Psoas muscle (tissue), 7 donors: ENCODE measurements at regions not wholly inside any gene's neighbourhood (a gene's known extent, or its start where the extent isn't known, plus 50 kb on each side); places are given as distances from the start of the nearest gene placed in this dataset.

Source experiments
- ATAC-seq, 4 donors: fragments of 200-7000 bp; cut with Tn5 transposase; one replicate each; pipeline ENCODE4 v1.9.1; 2020; ENCODE audit warnings: moderate library complexity in 3 of 4, mild to moderate bottlenecking in 2 of 4
- DNase-seq, 2 donors: peaks; one replicate each; pipeline ENCODE4 v3.0.0-alpha.2; 2020
- H3K27ac ChIP-seq: fragments of 200-600 bp; one replicate; pipeline ENCODE4 v1.8.0; 2022
- H3K27me3 ChIP-seq, 3 donors: fragments of 200-600 bp in 1 of 3; one replicate each; pipeline versions ENCODE4 v1.6.1 to v1.8.0; 2013 to 2022; ENCODE audit warnings: low read length in 2 of 3, mild to moderate bottlenecking in 2 of 3, moderate library complexity in 1 of 3; ENCODE audit not compliant: insufficient read depth in 3 of 3
- H3K36me3 ChIP-seq, 2 donors: fragments of 200-600 bp in 1 of 2; one replicate each; pipeline versions ENCODE4 v1.6.1 to v1.8.0; 2013 to 2022; ENCODE audit warnings: low read depth in 1 of 2, mild to moderate bottlenecking in 1 of 2, moderate library complexity in 1 of 2; ENCODE audit not compliant: insufficient read depth in 1 of 2
- H3K4me1 ChIP-seq: fragments of 200-600 bp; one replicate; pipeline ENCODE4 v1.8.0; 2022
- H3K4me3 ChIP-seq: fragments of 200-600 bp; one replicate; pipeline ENCODE4 v1.8.0; 2022; ENCODE audit warnings: mild to moderate bottlenecking
- H3K9me3 ChIP-seq: fragments of 200-600 bp; one replicate; pipeline ENCODE4 v1.8.0; 2022
- CTCF ChIP-seq: fragments of 200-600 bp; IDR thresholded peaks from one replicate; pipeline ENCODE4 v1.8.0; 2022; ENCODE audit warnings: antibody characterized with exemption
- WGBS, 3 donors: extraction: QIAGEN DNeasy Blood & Tissue Kit; methylation state at CpG; one replicate each; pipeline versions ENCODE4 v1.1.6 to v1.1.7; 2013; 5-methylcytosine and 5-hydroxymethylcytosine counted together
- intact Hi-C, 2 donors: fragments of 100-400 bp; cut with DNase I; formaldehyde crosslinking; loops; one replicate each; pipeline versions ENCODE4 v1.11.0 to v1.14.2; 2022
- donor health status: healthy with polysubstance abuse.
- donor health status: DM: no; HTN: no; CAD: no; lungs with moderate emphysema.
- donor health status: Bipolar disorder and iron deficiency.
- donor health status: healthy.
- donor health status: DM: yes; HTN: yes; CAD: no.
- donor health status: DM: no; HTN: no; CAD: no.
- donor health status: DM: yes; HTN: yes; CAD: no.

GRCh38 chr6:101117393-101118135, 236.4 kb upstream of the ASCC3 start:
- intact Hi-C loops: no loop called here

GRCh38 chr6:101118136-101118396, 236.9 kb upstream of the ASCC3 start:
- no peak for TF ChIP-seq CTCF
- Histone ChIP-seq H3K27me3 (no peaks in the 10 kb centered on the region), H3K9me3 (no peaks in the 10 kb centered on the region), H3K36me3 (no peaks in the 10 kb centered on the region), H3K4me1 (no peaks in the 10 kb centered on the region), H3K4me3 (no peak overlapping the region), H3K27ac (no peak overlapping the region)
- 30 to 35% (median 30%) methylated on average over 1 of the region's 1 CpG for WGBS, 3 donors
- DNase-seq (no peak), ATAC-seq (no peak)
- intact Hi-C loops: no loop called here

More at GRCh38 chr6:101117393-101118135, 236.4 kb upstream of the ASCC3 start:
- Histone ChIP-seq H3K27me3 (no peaks in the 10 kb centered on the region), H3K9me3 (no peaks in the 10 kb centered on the region), H3K4me1 (no peaks in the 10 kb centered on the region), H3K4me3 (no peak overlapping the region), H3K27ac (no peak overlapping the region), H3K36me3 (no peaks in the 10 kb centered on the region)
- DNase-seq (no peak), ATAC-seq (no peak)
- 32 to 41% (median 36%) methylated on average over 11 of the region's 11 CpGs for WGBS, 3 donors
- TF ChIP-seq CTCF: no peak

GRCh38 chr6:101120747-101121146, 239.6 kb upstream of the ASCC3 start:
- no peaks in the 10 kb centered on the region for H3K27me3 ChIP-seq
- 79 to 84% (median 80%) methylated on average over 4 of the region's 4 CpGs for WGBS, 3 donors
- no peak for ATAC-seq
- no peak for TF ChIP-seq CTCF
- intact Hi-C loops: no loop called here
- no peak overlapping the region for H3K27ac ChIP-seq
- no peaks in the 10 kb centered on the region for H3K9me3 ChIP-seq
- no peak for DNase-seq
- no peaks in the 10 kb centered on the region for H3K4me1 ChIP-seq
- no peaks in the 10 kb centered on the region for H3K36me3 ChIP-seq
- no peak overlapping the region for H3K4me3 ChIP-seq

- no peak for DNase-seq
Observed at GRCh38 chr6:101125380-101125971, 244.3 kb upstream of the ASCC3 start.

More at GRCh38 chr6:101125380-101125971, 244.3 kb upstream of the ASCC3 start:
- ATAC-seq: no peak
- Histone ChIP-seq H3K27ac (no peak overlapping the region), H3K36me3 (no peaks in the 10 kb centered on the region), H3K27me3 (no peaks in the 10 kb centered on the region), H3K9me3 (no peaks in the 10 kb centered on the region), H3K4me3 (no peak overlapping the region), H3K4me1 (no peaks in the 10 kb centered on the region)
- WGBS, 3 donors: 44 to 58% (median 47%) methylated on average over 3 of the region's 3 CpGs
- intact Hi-C loops: no loop called here
- TF ChIP-seq CTCF: no peak
